SH-SY5Y (cell line): ENCODE measurements at regions not wholly inside any gene's neighbourhood (a gene's known extent, or its start where the extent isn't known, plus 50 kb on each side); places are given as distances from the start of the nearest gene placed in this dataset.

Experiments
- GATA2 ChIP-seq: IDR thresholded peaks from 2 replicates; pipeline ENCODE4 v1.6.1; 2011; ENCODE audit warnings: mild to moderate bottlenecking, low read depth, low read length
- GATA3 ChIP-seq: IDR thresholded peaks from 2 replicates; pipeline ENCODE4 v1.6.1; 2011; ENCODE audit warnings: low read depth, mild to moderate bottlenecking, low read length, moderate library complexity

GRCh38 chr14:96639550-96639949 is 137.4 kb downstream of the PAPOLA start:
- no peak for TF ChIP-seq GATA3
- TF ChIP-seq GATA2, result no peak
